GM10266 (cell line): ENCODE measurements at regions not wholly inside any gene's neighbourhood (a gene's known extent, or its start where the extent isn't known, plus 50 kb on each side); places are given as distances from the start of the nearest gene placed in this dataset.

ENCODE experiments used
- DNase-seq: peaks from one replicate; pipeline ENCODE4 v3.0.0; 2012; ENCODE audit errors: extremely low spot score
- TF ChIP-seq, protein P1 (sequence below): IDR thresholded peaks from 2 replicates; pipeline ENCODE4 v1.5.1; 2012; ENCODE audit warnings: mild to moderate bottlenecking, low read depth; ENCODE audit not compliant: control insufficient read depth, insufficient read depth; ENCODE audit errors: missing control alignments

DNA sequence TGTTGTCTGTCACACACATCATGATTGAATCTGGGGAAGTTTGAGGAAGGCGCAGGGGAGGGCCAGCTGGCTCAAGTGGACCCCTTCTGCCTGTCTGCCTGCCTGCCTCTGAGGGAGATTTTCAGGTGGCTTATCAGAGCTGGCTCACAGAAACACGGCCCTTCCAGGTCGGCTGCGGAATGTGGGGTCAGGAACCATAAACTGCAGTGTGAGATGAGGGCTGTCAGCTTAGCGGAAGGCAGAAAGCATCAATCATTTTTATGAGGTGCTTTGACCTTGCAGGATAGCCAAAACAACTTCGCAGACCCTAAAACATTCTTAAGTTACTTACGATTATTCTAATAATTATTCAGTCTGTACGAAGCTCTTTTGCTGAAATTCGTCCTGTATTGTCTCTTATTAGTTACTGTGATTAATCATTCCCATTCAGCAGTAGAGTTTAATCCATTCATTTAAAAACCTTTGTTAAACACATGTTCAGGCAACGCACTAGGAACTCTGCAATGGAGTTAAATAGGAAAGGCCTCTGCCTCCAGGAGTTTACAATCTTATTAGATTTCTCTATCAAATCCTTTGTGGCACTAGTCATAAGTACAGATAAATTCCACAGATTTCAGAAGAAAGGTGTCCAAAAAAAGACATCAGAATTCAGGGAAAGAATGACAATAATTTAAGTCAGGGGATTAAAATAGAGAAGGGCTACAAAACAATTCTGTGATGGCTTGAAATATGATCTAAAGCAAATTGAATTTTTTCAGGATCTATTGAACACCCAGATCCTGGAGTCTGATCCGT, 371.6 kb downstream of the HRH4 start:
- DNase-seq, result no peak
- TF ChIP-seq, protein P1, sequence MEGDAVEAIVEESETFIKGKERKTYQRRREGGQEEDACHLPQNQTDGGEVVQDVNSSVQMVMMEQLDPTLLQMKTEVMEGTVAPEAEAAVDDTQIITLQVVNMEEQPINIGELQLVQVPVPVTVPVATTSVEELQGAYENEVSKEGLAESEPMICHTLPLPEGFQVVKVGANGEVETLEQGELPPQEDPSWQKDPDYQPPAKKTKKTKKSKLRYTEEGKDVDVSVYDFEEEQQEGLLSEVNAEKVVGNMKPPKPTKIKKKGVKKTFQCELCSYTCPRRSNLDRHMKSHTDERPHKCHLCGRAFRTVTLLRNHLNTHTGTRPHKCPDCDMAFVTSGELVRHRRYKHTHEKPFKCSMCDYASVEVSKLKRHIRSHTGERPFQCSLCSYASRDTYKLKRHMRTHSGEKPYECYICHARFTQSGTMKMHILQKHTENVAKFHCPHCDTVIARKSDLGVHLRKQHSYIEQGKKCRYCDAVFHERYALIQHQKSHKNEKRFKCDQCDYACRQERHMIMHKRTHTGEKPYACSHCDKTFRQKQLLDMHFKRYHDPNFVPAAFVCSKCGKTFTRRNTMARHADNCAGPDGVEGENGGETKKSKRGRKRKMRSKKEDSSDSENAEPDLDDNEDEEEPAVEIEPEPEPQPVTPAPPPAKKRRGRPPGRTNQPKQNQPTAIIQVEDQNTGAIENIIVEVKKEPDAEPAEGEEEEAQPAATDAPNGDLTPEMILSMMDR, result no peak

DNA sequence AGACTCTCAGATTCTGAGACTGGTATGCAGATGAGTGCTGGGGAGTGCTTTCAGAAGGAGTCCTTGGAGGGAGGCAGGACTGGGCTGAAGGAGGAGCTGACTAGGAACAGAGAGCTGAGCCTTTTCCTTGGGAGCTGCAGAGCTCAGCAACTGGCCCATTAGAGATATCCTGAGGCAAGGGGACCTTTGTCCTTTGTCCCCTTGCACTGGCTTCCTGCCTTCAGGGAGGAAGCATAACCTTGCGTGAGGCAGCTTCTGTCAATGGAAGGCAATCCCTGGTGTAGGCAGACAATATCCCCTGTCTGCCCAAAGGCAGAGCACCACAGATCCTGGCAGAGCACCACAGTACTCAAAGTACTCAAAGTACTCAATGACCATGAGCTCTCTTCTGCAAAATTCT, 375.3 kb downstream of the HRH4 start:
- DNase-seq, result no peak
- TF ChIP-seq, protein P1, result no peak

DNA sequence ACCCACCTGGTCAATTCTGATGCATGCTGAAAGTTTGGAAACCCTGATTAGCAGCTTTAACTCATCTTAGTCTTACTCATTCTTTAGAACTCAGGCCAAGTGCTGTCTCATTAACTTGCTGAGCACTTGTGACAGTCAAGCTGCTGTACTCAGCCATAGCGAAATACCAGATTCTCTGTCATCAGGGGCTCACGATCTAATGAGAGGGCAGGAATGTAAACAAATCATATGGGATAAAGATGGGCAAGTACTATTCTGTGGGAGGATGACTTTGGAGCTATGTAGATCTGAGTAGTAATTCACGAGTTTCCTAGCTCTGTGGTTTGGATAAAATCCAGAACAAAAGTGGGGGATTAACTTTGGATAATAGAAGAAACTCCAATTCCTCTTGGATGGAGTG, 376.6 kb downstream of the HRH4 start:
- TF ChIP-seq, protein P1, result no peak
- no peak for DNase-seq

DNA sequence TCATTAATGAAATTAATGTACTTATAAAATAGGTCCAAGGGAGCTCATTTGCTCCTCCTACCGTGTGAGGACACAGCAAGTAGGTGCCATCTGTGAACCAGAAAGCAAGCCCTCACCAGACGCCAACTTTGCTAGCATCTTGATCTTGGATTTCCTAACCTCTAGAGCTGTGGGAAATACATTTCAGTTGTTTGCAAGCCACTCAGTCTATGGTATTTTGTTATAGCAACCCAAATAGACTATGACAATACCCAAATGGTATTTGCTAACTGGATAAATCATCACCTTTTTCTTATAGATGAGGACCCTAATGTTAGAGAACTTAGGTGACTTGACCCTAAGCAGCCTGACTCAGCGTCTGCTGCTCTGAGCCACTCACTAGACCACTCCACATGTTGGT, 379.6 kb downstream of the HRH4 start:
- TF ChIP-seq, protein P1, result no peak
- DNase-seq, result no peak

DNA sequence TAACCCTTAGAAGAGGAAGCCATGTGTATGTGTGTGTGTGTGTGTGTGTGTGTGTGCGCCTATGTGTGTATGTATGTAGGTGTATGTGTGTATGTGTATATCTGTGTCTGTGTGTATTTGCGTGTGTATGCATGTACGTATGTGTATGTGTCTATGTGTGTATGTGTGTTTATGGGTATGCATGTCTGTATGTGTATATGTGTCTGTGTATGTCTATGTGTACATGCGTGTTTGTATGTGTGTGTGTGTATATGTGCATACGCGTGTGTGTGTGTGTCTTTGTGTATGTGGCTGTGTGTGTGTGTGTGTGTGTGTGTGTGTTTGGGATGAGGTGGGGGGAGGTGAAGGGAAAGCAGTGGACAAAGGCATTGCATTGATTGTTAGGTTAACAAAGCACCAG, 380.2 kb downstream of the HRH4 start:
- no peak for DNase-seq
- TF ChIP-seq, protein P1, result no peak

DNA sequence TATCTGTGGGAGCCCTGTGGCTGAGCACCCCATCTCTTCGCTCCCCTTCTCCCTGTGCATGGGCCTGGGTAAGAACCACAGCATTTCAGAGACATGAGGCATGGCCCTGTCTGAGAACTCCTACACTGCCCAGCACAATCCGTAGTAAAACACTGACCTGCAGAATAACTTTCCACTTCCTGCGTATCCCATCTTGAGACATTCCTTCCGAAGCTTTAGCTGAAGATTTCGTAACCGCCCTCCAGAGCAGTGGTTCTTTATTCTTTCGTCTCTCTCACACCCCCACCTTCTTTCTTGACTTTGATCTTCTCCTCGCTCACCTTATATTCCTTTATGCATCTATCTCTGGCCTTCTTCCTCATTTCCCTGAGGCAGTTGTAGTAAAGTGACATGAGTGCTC, 381.1 kb downstream of the HRH4 start:
- TF ChIP-seq, protein P1, result no peak
- no peak for DNase-seq

DNA sequence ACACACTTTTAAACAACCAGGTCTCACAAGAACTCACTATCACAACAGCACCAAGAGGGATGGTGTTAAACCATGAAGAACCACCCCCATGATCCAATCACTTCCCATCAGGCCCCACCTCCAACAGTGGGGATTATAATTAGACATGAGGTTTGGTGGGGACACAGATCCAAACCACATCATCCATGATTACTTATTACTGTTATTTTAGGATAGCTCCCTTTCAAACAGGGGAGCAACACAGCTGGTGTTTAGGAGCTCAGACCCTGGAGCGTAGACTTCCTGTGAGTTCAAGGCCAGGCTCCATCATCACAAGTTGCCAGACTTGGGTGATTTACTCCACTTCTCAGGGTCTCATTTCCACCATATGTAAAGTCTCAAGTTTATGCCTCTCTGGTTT, 382.7 kb downstream of the HRH4 start:
- DNase-seq, result no peak
- TF ChIP-seq, protein P1, result no peak
